Thyroid gland (tissue), 4 donors: ENCODE measurements at regions not wholly inside any gene's neighbourhood (a gene's known extent, or its start where the extent isn't known, plus 50 kb on each side); places are given as distances from the start of the nearest gene placed in this dataset.

ENCODE experiments used
- POLR2A ChIP-seq, 2 donors: fragments of 450-650 bp; IDR thresholded peaks; one replicate each; pipeline ENCODE4 v1.6.1; 2017; ENCODE audit warnings: antibody characterized with exemption in 2 of 2, mild to moderate bottlenecking in 2 of 2, moderate library complexity in 1 of 2
- TF ChIP-seq, protein P1 (sequence below), 6 experiments: fragments of 200-600 bp in 3 of 6; fragments of 450-650 bp in 3 of 6; sonication (generic) in 3 of 6; IDR thresholded peaks; one replicate each; pipeline ENCODE4 v1.5.1; 2016 to 2019; ENCODE audit warnings: antibody characterized with exemption in 6 of 6, mild to moderate bottlenecking in 2 of 6, inconsistent platforms in 1 of 6, moderate library complexity in 1 of 6

DNA sequence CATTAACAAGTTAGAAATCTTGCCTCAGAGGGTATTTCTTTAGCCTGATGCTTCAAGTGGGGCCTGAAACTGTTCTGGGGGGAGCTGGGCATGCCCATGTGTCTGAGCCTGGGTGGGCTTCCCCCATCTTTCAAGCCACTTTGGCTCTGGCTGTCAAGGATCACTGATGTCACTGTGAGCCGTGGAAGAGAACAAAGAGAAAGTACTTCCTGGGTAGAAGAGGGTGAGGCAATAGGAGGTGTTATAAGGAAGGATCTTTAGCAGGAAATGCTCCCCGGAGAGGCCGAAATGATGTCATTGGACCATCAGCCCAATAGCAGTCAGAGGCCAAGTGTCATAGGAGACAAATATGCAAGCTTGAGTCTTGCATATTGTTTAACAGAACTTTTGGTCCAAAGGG, 228.4 kb upstream of the MEX3C start:
- no peak for TF ChIP-seq POLR2A (IDR thresholded peaks at IDR 0.05)
- TF ChIP-seq, protein P1, sequence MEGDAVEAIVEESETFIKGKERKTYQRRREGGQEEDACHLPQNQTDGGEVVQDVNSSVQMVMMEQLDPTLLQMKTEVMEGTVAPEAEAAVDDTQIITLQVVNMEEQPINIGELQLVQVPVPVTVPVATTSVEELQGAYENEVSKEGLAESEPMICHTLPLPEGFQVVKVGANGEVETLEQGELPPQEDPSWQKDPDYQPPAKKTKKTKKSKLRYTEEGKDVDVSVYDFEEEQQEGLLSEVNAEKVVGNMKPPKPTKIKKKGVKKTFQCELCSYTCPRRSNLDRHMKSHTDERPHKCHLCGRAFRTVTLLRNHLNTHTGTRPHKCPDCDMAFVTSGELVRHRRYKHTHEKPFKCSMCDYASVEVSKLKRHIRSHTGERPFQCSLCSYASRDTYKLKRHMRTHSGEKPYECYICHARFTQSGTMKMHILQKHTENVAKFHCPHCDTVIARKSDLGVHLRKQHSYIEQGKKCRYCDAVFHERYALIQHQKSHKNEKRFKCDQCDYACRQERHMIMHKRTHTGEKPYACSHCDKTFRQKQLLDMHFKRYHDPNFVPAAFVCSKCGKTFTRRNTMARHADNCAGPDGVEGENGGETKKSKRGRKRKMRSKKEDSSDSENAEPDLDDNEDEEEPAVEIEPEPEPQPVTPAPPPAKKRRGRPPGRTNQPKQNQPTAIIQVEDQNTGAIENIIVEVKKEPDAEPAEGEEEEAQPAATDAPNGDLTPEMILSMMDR (IDR thresholded peaks at IDR 0.05): no peak
